GM13976 (cell line): ENCODE measurements at regions not wholly inside any gene's neighbourhood (a gene's known extent, or its start where the extent isn't known, plus 50 kb on each side); places are given as distances from the start of the nearest gene placed in this dataset.

Experiments
- DNase-seq: peaks from one replicate; pipeline ENCODE4 v3.0.0; 2012; ENCODE audit warnings: low spot score
- CTCF ChIP-seq: IDR thresholded peaks from 2 replicates; pipeline ENCODE4 v1.5.1; 2012; ENCODE audit warnings: borderline replicate concordance, mild to moderate bottlenecking; ENCODE audit not compliant: insufficient read depth; ENCODE audit errors: extremely low read depth, missing control alignments, control extremely low read depth
- in situ Hi-C: fragments of 300-500 bp; cut with MboI; formaldehyde crosslinking; loops from one replicate; pipeline ENCODE4 v1.12.0; 2022; ENCODE audit warnings: low sequenced_read_pairs, mixed read lengths, inconsistent platforms; ENCODE audit not compliant: unreplicated experiment

GRCh38 chr1:115408533-115408932 is 70.5 kb upstream of the NGF start:
- no peak for TF ChIP-seq CTCF
- in situ Hi-C loops: no loop called here
- no peak for DNase-seq

GRCh38 chr1:115404911-115405310 is 66.9 kb upstream of the NGF start:
- DNase-seq: no peak
- in situ Hi-C loops: no loop called here

GRCh38 chr1:115402753-115403184 is 64.7 kb upstream of the NGF start:
- TF ChIP-seq CTCF: no peak
- DNase-seq: no peak
- in situ Hi-C loops: no loop called here

More at GRCh38 chr1:115404911-115405310, 66.9 kb upstream of the NGF start:
- TF ChIP-seq CTCF: no peak

- no peak for TF ChIP-seq CTCF
- no peak for DNase-seq
- in situ Hi-C loops: no loop called here
Measured at GRCh38 chr1:115401676-115402075, 63.6 kb upstream of the NGF start.

- no peak for DNase-seq
- no peak for TF ChIP-seq CTCF
- in situ Hi-C loops: no loop called here
Measured at GRCh38 chr1:115400891-115401290, 62.8 kb upstream of the NGF start.

GRCh38 chr1:115400426-115400825 is 62.4 kb upstream of the NGF start:
- no peak for TF ChIP-seq CTCF
- in situ Hi-C loops: no loop called here
- DNase-seq: no peak

- TF ChIP-seq CTCF: no peak
- in situ Hi-C loops: no loop called here
- DNase-seq: no peak
Measured at GRCh38 chr1:115398745-115399144, 60.7 kb upstream of the NGF start.
